H1 (cell line): ENCODE measurements at regions not wholly inside any gene's neighbourhood (a gene's known extent, or its start where the extent isn't known, plus 50 kb on each side); places are given as distances from the start of the nearest gene placed in this dataset.

Source experiments
- TF ChIP-seq, protein P1 (sequence below): fragments of 300-600 bp; sonication (generic); IDR thresholded peaks from 2 replicates; pipeline ENCODE4 v1.7.1; 2012; ENCODE audit warnings: low read length, moderate library complexity, mild to moderate bottlenecking, inconsistent platforms; ENCODE audit not compliant: insufficient replicate concordance

DNA sequence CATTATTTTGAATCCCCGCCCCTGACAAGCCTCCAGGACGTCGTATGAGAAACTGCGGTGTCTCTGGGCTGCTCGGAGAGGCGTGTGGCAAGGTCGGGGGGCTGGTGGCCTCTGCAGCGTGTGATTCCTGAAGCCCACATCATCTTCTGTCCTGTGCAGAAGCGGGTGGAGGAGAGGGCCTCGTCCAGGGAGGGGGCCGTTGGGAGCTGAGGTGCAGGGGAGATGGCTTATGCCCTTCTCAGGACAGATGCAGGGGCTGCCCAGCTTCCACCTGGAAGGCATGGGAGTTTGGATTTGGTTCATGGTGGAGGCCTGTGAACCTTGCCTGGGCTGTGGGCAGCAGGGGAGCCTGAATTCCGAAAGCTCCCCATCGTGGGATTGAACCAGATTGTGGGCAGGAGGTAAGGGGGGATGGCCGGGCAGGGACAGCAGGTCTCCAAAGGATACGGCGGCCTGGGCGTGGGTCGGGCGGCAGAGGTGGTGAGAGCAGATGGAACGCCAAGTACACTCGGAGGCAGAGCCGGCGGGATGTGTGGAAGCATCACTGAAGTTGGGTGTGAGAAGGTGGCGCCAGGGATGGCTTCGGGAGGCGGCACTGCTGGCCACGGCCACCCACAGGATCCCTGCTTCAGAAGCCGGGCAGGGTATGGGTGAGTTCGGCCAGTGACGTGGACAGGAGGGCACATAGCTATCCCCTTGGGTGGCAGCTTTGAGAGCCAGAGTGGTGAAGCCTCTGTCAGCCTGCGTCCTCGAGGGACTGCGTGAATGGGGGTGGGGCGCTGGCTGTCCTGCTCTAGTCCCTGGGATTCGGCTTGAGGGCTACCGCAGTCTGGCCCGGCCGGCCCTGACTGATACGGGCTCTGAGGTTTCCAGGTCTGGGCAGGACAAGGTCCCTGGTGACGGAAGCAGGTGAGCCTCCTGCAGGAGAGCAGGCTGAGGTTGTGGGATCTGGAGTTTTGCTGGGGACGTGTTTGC is 76.3 kb upstream of the ADRA2C start (continued):
- TF ChIP-seq, protein P1, sequence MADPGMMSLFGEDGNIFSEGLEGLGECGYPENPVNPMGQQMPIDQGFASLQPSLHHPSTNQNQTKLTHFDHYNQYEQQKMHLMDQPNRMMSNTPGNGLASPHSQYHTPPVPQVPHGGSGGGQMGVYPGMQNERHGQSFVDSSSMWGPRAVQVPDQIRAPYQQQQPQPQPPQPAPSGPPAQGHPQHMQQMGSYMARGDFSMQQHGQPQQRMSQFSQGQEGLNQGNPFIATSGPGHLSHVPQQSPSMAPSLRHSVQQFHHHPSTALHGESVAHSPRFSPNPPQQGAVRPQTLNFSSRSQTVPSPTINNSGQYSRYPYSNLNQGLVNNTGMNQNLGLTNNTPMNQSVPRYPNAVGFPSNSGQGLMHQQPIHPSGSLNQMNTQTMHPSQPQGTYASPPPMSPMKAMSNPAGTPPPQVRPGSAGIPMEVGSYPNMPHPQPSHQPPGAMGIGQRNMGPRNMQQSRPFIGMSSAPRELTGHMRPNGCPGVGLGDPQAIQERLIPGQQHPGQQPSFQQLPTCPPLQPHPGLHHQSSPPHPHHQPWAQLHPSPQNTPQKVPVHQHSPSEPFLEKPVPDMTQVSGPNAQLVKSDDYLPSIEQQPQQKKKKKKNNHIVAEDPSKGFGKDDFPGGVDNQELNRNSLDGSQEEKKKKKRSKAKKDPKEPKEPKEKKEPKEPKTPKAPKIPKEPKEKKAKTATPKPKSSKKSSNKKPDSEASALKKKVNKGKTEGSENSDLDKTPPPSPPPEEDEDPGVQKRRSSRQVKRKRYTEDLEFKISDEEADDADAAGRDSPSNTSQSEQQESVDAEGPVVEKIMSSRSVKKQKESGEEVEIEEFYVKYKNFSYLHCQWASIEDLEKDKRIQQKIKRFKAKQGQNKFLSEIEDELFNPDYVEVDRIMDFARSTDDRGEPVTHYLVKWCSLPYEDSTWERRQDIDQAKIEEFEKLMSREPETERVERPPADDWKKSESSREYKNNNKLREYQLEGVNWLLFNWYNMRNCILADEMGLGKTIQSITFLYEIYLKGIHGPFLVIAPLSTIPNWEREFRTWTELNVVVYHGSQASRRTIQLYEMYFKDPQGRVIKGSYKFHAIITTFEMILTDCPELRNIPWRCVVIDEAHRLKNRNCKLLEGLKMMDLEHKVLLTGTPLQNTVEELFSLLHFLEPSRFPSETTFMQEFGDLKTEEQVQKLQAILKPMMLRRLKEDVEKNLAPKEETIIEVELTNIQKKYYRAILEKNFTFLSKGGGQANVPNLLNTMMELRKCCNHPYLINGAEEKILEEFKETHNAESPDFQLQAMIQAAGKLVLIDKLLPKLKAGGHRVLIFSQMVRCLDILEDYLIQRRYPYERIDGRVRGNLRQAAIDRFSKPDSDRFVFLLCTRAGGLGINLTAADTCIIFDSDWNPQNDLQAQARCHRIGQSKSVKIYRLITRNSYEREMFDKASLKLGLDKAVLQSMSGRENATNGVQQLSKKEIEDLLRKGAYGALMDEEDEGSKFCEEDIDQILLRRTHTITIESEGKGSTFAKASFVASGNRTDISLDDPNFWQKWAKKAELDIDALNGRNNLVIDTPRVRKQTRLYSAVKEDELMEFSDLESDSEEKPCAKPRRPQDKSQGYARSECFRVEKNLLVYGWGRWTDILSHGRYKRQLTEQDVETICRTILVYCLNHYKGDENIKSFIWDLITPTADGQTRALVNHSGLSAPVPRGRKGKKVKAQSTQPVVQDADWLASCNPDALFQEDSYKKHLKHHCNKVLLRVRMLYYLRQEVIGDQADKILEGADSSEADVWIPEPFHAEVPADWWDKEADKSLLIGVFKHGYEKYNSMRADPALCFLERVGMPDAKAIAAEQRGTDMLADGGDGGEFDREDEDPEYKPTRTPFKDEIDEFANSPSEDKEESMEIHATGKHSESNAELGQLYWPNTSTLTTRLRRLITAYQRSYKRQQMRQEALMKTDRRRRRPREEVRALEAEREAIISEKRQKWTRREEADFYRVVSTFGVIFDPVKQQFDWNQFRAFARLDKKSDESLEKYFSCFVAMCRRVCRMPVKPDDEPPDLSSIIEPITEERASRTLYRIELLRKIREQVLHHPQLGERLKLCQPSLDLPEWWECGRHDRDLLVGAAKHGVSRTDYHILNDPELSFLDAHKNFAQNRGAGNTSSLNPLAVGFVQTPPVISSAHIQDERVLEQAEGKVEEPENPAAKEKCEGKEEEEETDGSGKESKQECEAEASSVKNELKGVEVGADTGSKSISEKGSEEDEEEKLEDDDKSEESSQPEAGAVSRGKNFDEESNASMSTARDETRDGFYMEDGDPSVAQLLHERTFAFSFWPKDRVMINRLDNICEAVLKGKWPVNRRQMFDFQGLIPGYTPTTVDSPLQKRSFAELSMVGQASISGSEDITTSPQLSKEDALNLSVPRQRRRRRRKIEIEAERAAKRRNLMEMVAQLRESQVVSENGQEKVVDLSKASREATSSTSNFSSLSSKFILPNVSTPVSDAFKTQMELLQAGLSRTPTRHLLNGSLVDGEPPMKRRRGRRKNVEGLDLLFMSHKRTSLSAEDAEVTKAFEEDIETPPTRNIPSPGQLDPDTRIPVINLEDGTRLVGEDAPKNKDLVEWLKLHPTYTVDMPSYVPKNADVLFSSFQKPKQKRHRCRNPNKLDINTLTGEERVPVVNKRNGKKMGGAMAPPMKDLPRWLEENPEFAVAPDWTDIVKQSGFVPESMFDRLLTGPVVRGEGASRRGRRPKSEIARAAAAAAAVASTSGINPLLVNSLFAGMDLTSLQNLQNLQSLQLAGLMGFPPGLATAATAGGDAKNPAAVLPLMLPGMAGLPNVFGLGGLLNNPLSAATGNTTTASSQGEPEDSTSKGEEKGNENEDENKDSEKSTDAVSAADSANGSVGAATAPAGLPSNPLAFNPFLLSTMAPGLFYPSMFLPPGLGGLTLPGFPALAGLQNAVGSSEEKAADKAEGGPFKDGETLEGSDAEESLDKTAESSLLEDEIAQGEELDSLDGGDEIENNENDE, result no peak
